GM23248 (cell line): ENCODE measurements at regions not wholly inside any gene's neighbourhood (a gene's known extent, or its start where the extent isn't known, plus 50 kb on each side); places are given as distances from the start of the nearest gene placed in this dataset.

Source experiments
- EZH2 ChIP-seq: fragments of 200-600 bp; sonication (generic); IDR thresholded peaks from 2 replicates; pipeline ENCODE4 v1.6.1; 2018; ENCODE audit warnings: antibody characterized with exemption, mild to moderate bottlenecking; ENCODE audit not compliant: insufficient read depth, poor library complexity, severe bottlenecking
- EZH2phosphoT487 ChIP-seq: fragments of 200-600 bp; sonication (generic); IDR thresholded peaks from 2 replicates; pipeline ENCODE4 v1.6.1; 2018; ENCODE audit warnings: antibody characterized with exemption, moderate library complexity, mild to moderate bottlenecking, low read depth; ENCODE audit not compliant: insufficient read depth

GRCh38 chr14:55928276-55928675 is 189.9 kb upstream of the PELI2 start:
- TF ChIP-seq EZH2phosphoT487 (no peak), EZH2 (no peak)
